Peyer's patch (tissue), 4 donors: ENCODE measurements at regions not wholly inside any gene's neighbourhood (a gene's known extent, or its start where the extent isn't known, plus 50 kb on each side); places are given as distances from the start of the nearest gene placed in this dataset.

Source experiments
- DNase-seq, 3 donors: peaks; one replicate each; pipeline ENCODE4 v3.0.0-alpha.2; 2017 to 2019
- H3K27ac ChIP-seq, 4 donors: fragments of 200-600 bp; sonication (generic); one replicate each; pipeline ENCODE4 v1.5.1; 2016 to 2019
- H3K27me3 ChIP-seq, 2 donors: fragments of 200-600 bp; sonication (generic); one replicate each; pipeline ENCODE4 v1.5.1; 2019
- H3K36me3 ChIP-seq, 3 donors: fragments of 200-600 bp; sonication (generic); one replicate each; pipeline ENCODE4 v1.5.1; 2016 to 2019
- H3K4me1 ChIP-seq, 4 donors: fragments of 200-600 bp; sonication (generic); one replicate each; pipeline ENCODE4 v1.5.1; 2016 to 2019
- H3K4me3 ChIP-seq, 4 donors: fragments of 200-600 bp; sonication (generic); 1 replicate in 3 of 4; 2 replicates in 1 of 4; pipeline ENCODE4 v1.5.1; 2016 to 2019; ENCODE audit warnings: mild to moderate bottlenecking in 1 of 4
- H3K9me3 ChIP-seq, 4 donors: fragments of 200-600 bp; sonication (generic); one replicate each; pipeline ENCODE4 v1.5.1; 2016 to 2019; ENCODE audit warnings: mild to moderate bottlenecking in 1 of 4
- CTCF ChIP-seq, 6 experiments: fragments of 450-650 bp in 4 of 6; fragments of 200-600 bp in 2 of 6; sonication (generic) in 1 of 6; IDR thresholded peaks; one replicate each; pipeline ENCODE4 v1.5.1; 2017 to 2019; ENCODE audit warnings: antibody characterized with exemption in 6 of 6, mild to moderate bottlenecking in 3 of 6, moderate library complexity in 1 of 6
- POLR2A ChIP-seq, 2 donors: fragments of 450-650 bp; IDR thresholded peaks; one replicate each; pipeline ENCODE4 v1.5.1; 2017; ENCODE audit warnings: antibody characterized with exemption in 2 of 2, mild to moderate bottlenecking in 2 of 2, moderate library complexity in 2 of 2

GRCh38 chr6:67640484-67640883 lies 994.6 kb upstream of the ADGRB3 start:
- H3K27me3 ChIP-seq = no peaks in the 10 kb centered on the region
- H3K4me1 ChIP-seq = no peaks in the 10 kb centered on the region
- H3K27ac ChIP-seq = no peak overlapping the region
- no peaks in the 10 kb centered on the region for H3K36me3 ChIP-seq
- DNase-seq = no peak
- H3K4me3 ChIP-seq = no peak overlapping the region
- TF ChIP-seq CTCF (IDR thresholded peaks at IDR 0.05) (no peak), POLR2A (IDR thresholded peaks at IDR 0.05) (no peak)
- H3K9me3 ChIP-seq = no peaks in the 10 kb centered on the region

- Histone ChIP-seq H3K9me3 (no peaks in the 10 kb centered on the region), H3K27ac (no peak overlapping the region), H3K27me3 (no peaks in the 10 kb centered on the region), H3K4me3 (no peak overlapping the region), H3K36me3 (no peaks in the 10 kb centered on the region), H3K4me1 (no peaks in the 10 kb centered on the region)
- DNase-seq = no peak
- TF ChIP-seq POLR2A (IDR thresholded peaks at IDR 0.05) = no peak
- no peak for TF ChIP-seq CTCF (IDR thresholded peaks at IDR 0.05)
These were observed 995.9 kb upstream of the ADGRB3 start for GRCh38 chr6:67639161-67639560.

GRCh38 chr6:67634199-67634598 lies 1000.9 kb upstream of the ADGRB3 start:
- Histone ChIP-seq H3K36me3 (no peaks in the 10 kb centered on the region), H3K27me3 (no peaks in the 10 kb centered on the region), H3K27ac (no peak overlapping the region), H3K4me1 (no peaks in the 10 kb centered on the region), H3K9me3 (no peaks in the 10 kb centered on the region), H3K4me3 (no peak overlapping the region)
- DNase-seq = peak in 1 of 3 donors; percentile 25
- TF ChIP-seq CTCF (IDR thresholded peaks at IDR 0.05) (no peak), POLR2A (IDR thresholded peaks at IDR 0.05) (no peak)

- Histone ChIP-seq H3K27ac (no peak overlapping the region), H3K9me3 (no peaks in the 10 kb centered on the region), H3K36me3 (no peaks in the 10 kb centered on the region), H3K4me3 (no peak overlapping the region), H3K4me1 (no peaks in the 10 kb centered on the region), H3K27me3 (no peaks in the 10 kb centered on the region)
- TF ChIP-seq CTCF (IDR thresholded peaks at IDR 0.05) = no peak
- TF ChIP-seq POLR2A (IDR thresholded peaks at IDR 0.05) = no peak
- no peak for DNase-seq
These were observed 1002.0 kb upstream of the ADGRB3 start for GRCh38 chr6:67633058-67633457.

GRCh38 chr6:67630146-67630545 lies 1004.9 kb upstream of the ADGRB3 start:
- Histone ChIP-seq H3K4me3 (no peak overlapping the region), H3K36me3 (no peaks in the 10 kb centered on the region)

More at GRCh38 chr6:67630146-67630545, 1004.9 kb upstream of the ADGRB3 start:
- Histone ChIP-seq H3K27ac (no peak overlapping the region), H3K9me3 (no peaks in the 10 kb centered on the region), H3K27me3 (no peaks in the 10 kb centered on the region), H3K4me1 (no peaks in the 10 kb centered on the region)
- DNase-seq = no peak
- TF ChIP-seq CTCF (IDR thresholded peaks at IDR 0.05) (no peak), POLR2A (IDR thresholded peaks at IDR 0.05) (no peak)
